ENCODE measurements at regions not wholly inside any gene's neighbourhood (a gene's known extent, or its start where the extent isn't known, plus 50 kb on each side); places are given as distances from the start of the nearest gene placed in this dataset.

DNA sequence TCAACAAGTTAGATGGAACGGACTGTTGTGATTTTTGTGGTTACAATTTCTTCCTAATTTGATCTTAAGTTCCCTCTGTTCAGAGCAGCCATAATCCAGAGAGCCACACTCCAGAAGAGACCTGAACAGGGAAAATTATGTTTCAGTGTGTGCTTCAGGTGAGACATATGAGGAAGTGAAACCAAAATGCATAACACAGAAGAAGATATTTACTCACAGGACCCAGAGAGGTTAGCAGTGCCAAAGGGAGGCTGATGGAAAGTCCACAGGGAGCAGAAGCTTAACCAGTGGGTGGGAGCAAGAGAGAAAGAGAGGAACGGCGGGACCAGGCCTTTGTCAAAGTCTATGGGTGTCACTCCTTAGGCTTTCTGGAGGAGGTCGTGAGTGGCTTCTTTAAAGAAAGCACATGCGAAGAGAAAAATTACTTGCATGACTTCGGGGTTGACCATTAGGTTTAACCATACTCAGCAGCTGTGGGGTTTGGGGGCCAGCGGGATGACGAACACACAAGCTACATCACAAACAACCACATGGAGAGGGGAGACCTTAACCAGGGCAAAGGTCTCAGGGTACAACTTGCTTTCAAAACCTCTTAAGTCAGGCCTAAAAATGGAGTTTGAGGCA lies 141.4 kb downstream of the MED10 start:
- DNase-seq = no peak
- intact Hi-C loops (cut with DNase I; ENCODE audit: low total_unique reads) = no loop called here
- Histone ChIP-seq H3K27me3 (no peaks in the 10 kb centered on the region), H3K27ac (no peak overlapping the region), H3K4me1 (no peaks in the 10 kb centered on the region), H3K36me3 (no peaks in the 10 kb centered on the region), H3K9me3 (peaks cover 0 to 6% of the 10 kb centered on the region in 2 donors), H3K4me3 (no peak overlapping the region)
- TF ChIP-seq POLR2AphosphoS5 (IDR thresholded peaks at IDR 0.05) = no peak
- TF ChIP-seq, protein P1, sequence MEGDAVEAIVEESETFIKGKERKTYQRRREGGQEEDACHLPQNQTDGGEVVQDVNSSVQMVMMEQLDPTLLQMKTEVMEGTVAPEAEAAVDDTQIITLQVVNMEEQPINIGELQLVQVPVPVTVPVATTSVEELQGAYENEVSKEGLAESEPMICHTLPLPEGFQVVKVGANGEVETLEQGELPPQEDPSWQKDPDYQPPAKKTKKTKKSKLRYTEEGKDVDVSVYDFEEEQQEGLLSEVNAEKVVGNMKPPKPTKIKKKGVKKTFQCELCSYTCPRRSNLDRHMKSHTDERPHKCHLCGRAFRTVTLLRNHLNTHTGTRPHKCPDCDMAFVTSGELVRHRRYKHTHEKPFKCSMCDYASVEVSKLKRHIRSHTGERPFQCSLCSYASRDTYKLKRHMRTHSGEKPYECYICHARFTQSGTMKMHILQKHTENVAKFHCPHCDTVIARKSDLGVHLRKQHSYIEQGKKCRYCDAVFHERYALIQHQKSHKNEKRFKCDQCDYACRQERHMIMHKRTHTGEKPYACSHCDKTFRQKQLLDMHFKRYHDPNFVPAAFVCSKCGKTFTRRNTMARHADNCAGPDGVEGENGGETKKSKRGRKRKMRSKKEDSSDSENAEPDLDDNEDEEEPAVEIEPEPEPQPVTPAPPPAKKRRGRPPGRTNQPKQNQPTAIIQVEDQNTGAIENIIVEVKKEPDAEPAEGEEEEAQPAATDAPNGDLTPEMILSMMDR (IDR thresholded peaks at IDR 0.05) = no peak
- TF ChIP-seq EP300 (IDR thresholded peaks at IDR 0.05; ENCODE audit: low read depth) = no peak
- in situ Hi-C loops (cut with MboI; ENCODE audit: low pct_ligation_motif_present in 1 of 4, low pct_unique_long_range_greater_than_20kb in 1 of 4, low sequenced_read_pairs in 3 of 4) = no loop called here
- 80 to 84% methylated on average over 7 to 8 of the region's 8 CpGs for WGBS, 2 donors (ENCODE audit: low coverage in 1 of 2)

DNA sequence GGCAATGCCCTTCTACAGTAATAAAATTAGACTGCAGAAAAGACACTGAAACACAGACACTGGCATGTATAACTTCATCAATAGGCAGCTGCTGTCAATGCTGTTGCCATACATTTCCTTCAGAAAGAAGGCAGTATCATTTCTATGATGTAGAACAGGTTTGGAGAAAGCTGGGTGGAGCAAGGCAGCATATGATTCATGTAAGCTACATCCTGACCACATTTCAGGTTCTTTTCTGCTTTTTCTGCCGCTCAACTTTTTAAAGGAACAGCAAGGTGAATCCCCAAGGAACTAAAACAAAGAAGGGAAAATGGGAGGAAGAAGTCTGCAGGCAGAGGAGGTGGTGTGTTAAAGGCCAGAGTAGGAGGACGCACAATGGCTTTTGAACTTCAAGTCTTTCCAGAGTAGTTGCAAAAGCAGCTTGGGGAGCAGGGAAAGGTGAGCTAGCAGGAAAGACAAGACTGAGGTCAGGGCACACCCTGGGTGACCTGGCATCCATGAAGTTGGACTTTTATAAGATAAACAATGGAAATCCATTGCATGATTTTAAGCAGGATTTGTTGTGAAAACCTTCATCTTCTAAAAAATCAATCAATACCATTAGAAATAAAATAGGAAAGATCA lies 142.1 kb downstream of the MED10 start:
- H3K27ac ChIP-seq = no peak overlapping the region
- H3K27me3 ChIP-seq = no peaks in the 10 kb centered on the region
- TF ChIP-seq POLR2A (IDR thresholded peaks at IDR 0.05) = no peak
- no peak for TF ChIP-seq EP300 (IDR thresholded peaks at IDR 0.05; ENCODE audit: low read depth)
- TF ChIP-seq, protein P1 (IDR thresholded peaks at IDR 0.05) = no peak
- TF ChIP-seq POLR2AphosphoS5 (IDR thresholded peaks at IDR 0.05) = no peak
- H3K4me1 ChIP-seq = no peaks in the 10 kb centered on the region
- in situ Hi-C loops (cut with MboI; ENCODE audit: low pct_ligation_motif_present in 1 of 4, low pct_unique_long_range_greater_than_20kb in 1 of 4, low sequenced_read_pairs in 3 of 4) = no loop called here
- intact Hi-C loops (cut with DNase I; ENCODE audit: low total_unique reads) = no loop called here
- WGBS, 2 donors (ENCODE audit: low coverage in 1 of 2) = 78 to 90% methylated on average over 2 of the region's 2 CpGs
- DNase-seq = no peak
- no peak overlapping the region for H3K4me3 ChIP-seq
- H3K36me3 ChIP-seq = no peaks in the 10 kb centered on the region
- H3K9me3 ChIP-seq = peaks cover 0 to 6% of the 10 kb centered on the region in 2 donors

DNA sequence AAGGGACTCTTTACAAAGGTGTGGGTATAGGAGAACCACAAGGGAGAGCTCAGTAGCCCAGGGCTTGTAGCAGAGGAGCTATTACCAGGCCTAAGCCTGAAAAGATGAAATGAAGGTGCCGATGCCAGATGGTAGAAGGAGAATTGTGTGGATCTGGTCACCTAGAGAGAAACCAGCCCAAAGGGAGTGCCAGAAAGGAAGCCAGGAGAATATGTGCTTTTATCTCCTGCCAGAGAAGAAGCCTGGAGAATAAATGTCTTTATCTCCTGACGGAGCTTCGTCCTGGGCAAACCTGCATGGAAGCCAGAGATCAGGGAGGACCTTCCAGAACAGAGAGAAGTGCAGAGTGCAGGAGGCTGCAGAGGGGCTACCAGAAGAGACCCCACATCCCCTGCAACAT lies 142.6 kb downstream of the MED10 start:
- Histone ChIP-seq H3K9me3 (peaks cover 0 to 6% of the 10 kb centered on the region in 2 donors), H3K36me3 (no peaks in the 10 kb centered on the region), H3K27me3 (no peaks in the 10 kb centered on the region), H3K4me3 (no peak overlapping the region), H3K4me1 (no peaks in the 10 kb centered on the region), H3K27ac (no peak overlapping the region)
- DNase-seq = no peak
- TF ChIP-seq, protein P1 (IDR thresholded peaks at IDR 0.05) = no peak
- TF ChIP-seq POLR2A (IDR thresholded peaks at IDR 0.05) = no peak
- TF ChIP-seq EP300 (IDR thresholded peaks at IDR 0.05; ENCODE audit: low read depth) = no peak
- TF ChIP-seq POLR2AphosphoS5 (IDR thresholded peaks at IDR 0.05) = no peak
- intact Hi-C loops (cut with DNase I; ENCODE audit: low total_unique reads) = no loop called here
- 92 to 96% methylated on average over 3 of the region's 3 CpGs for WGBS, 2 donors (ENCODE audit: low coverage in 1 of 2)
- in situ Hi-C loops (cut with MboI; ENCODE audit: low pct_ligation_motif_present in 1 of 4, low pct_unique_long_range_greater_than_20kb in 1 of 4, low sequenced_read_pairs in 3 of 4) = no loop called here

DNA sequence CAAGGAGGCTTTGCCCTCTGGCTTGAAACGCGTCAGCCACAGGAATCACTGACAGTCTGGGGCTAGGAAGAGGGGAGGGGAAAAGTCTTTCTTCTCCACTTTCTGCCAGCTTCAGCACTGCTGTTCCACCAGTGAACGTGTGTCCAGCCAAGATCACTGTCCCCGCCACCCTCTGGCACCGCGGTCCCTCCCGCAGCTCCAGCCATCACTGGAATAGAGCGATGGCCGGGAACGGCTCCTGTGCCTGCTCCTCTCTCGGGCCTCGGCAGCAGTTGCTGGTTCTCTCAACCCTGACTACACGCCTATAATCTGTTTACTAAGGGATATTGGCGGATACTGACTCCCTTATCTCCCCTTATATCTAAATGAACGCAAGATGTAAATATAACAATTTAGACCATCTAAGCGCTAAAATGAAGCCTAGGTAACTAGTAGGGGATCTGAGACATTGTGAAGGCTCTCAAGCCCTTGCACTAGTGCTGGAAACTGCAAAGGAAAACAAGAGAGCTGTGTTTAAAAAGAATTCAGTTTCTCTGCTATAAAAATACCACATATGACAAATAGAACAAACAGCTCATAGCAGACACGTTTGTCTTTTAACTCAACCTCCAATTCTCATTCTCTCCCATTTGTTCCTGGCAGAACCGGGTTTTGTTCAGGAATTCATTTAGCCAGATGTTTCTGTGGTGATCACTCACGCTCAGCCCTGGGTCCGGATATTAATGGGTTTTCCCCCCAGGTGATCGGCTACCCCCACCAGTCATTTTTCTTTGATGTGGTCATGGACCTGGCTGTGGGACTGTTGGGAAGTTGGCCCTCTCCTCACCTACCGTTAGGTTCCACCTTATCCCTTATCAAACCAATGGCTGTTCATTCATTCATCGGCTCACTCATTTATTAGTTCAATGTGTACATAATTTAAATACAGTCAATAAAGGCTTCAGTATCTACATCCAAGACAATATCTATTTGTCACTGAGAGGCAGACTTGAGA lies 149.8 kb downstream of the MED10 start:
- Histone ChIP-seq H3K4me1 (no peaks in the 10 kb centered on the region), H3K36me3 (no peaks in the 10 kb centered on the region), H3K9me3 (no peaks in the 10 kb centered on the region), H3K27ac (no peak overlapping the region), H3K4me3 (no peak overlapping the region), H3K27me3 (no peaks in the 10 kb centered on the region)
- 52 to 74% methylated on average over 10 to 23 of the region's 23 CpGs for WGBS, 2 donors (ENCODE audit: low coverage in 1 of 2)
- in situ Hi-C loops (cut with MboI; ENCODE audit: low pct_ligation_motif_present in 1 of 4, low pct_unique_long_range_greater_than_20kb in 1 of 4, low sequenced_read_pairs in 3 of 4) (no loop called here), intact Hi-C loops (cut with DNase I; ENCODE audit: low total_unique reads) (no loop called here)
- no peak for DNase-seq
- TF ChIP-seq, protein P1 (IDR thresholded peaks at IDR 0.05) = no peak
- TF ChIP-seq EP300 (IDR thresholded peaks at IDR 0.05; ENCODE audit: low read depth) = no peak
- no peak for TF ChIP-seq POLR2AphosphoS5 (IDR thresholded peaks at IDR 0.05)
- no peak for TF ChIP-seq POLR2A (IDR thresholded peaks at IDR 0.05)

Measured in transverse colon (tissue), 4 donors.